Activated effector memory CD4-positive, alpha-beta T cell treated with Interleukin-2 at 50 U/mL for 16 hours (primary cell): ENCODE measurements at regions not wholly inside any gene's neighbourhood (a gene's known extent, or its start where the extent isn't known, plus 50 kb on each side); places are given as distances from the start of the nearest gene placed in this dataset.

ENCODE experiments used
- DNase-seq: peaks from one replicate; pipeline ENCODE4 v3.0.0-alpha.2; 2020

GRCh38 chr2:47264686-47265085 is 88.4 kb upstream of the CALM2 start:
- no peak for DNase-seq

- no peak for DNase-seq
Measured at GRCh38 chr2:47264143-47264542, 87.8 kb upstream of the CALM2 start.

- no peak for DNase-seq
Measured at GRCh38 chr2:47262657-47263056, 86.3 kb upstream of the CALM2 start.

- no peak for DNase-seq
Measured at GRCh38 chr2:47260971-47261370, 84.7 kb upstream of the CALM2 start.

GRCh38 chr2:47259829-47260228 is 83.5 kb upstream of the CALM2 start:
- no peak for DNase-seq

GRCh38 chr2:47257946-47258348 is 81.6 kb upstream of the CALM2 start:
- no peak for DNase-seq

- no peak for DNase-seq
Measured at GRCh38 chr2:47256416-47257087, 80.2 kb upstream of the CALM2 start.

- no peak for DNase-seq
Measured at GRCh38 chr2:47255794-47256193, 79.5 kb upstream of the CALM2 start.

- DNase-seq, result no peak
Measured at GRCh38 chr2:47254464-47254863, 78.2 kb upstream of the CALM2 start.

GRCh38 chr2:47253447-47253846 is 77.1 kb upstream of the CALM2 start:
- DNase-seq, result no peak

- DNase-seq, result no peak
Measured at GRCh38 chr2:47251404-47251675, 75.0 kb upstream of the CALM2 start.

GRCh38 chr2:47250586-47251403 is 74.5 kb upstream of the CALM2 start:
- DNase-seq, result no peak

GRCh38 chr2:47249931-47250330 is 73.6 kb upstream of the CALM2 start:
- DNase-seq, result no peak

GRCh38 chr2:47249157-47249900 is 73.0 kb upstream of the CALM2 start:
- DNase-seq, result no peak

GRCh38 chr2:47243596-47244323 is 67.4 kb upstream of the CALM2 start:
- no peak for DNase-seq

GRCh38 chr2:47241715-47242114 is 65.4 kb upstream of the CALM2 start:
- no peak for DNase-seq

GRCh38 chr2:47239119-47239969 is 63.0 kb upstream of the CALM2 start:
- no peak for DNase-seq

- DNase-seq, result no peak
Measured at GRCh38 chr2:47238638-47239037, 62.3 kb upstream of the CALM2 start.

- no peak for DNase-seq
Measured at GRCh38 chr2:47237375-47238334, 61.3 kb upstream of the CALM2 start.

- no peak for DNase-seq
Measured at GRCh38 chr2:47236503-47237215, 60.3 kb upstream of the CALM2 start.
